WTC11 (cell line): ENCODE measurements at regions not wholly inside any gene's neighbourhood (a gene's known extent, or its start where the extent isn't known, plus 50 kb on each side); places are given as distances from the start of the nearest gene placed in this dataset.

Experiments
- ATAC-seq: fragments of 200-7000 bp; cut with Tn5 transposase; 2 replicates; pipeline ENCODE4 v1.10.0; 2021; ENCODE audit warnings: mild to moderate bottlenecking, moderate library complexity
- CTCF ChIA-PET: fragments of 300-600 bp; sonication (Branson Sonifier 250); formaldehyde crosslinking; loops from one replicate; lab custom pipeline; 2021; ENCODE audit warnings: antibody characterized with exemption; lab: Charles Lee
- POLR2A ChIA-PET: fragments of 350-600 bp; sonication (Branson Sonifier 250); formaldehyde crosslinking; loops from one replicate; lab custom pipeline; 2021; ENCODE audit warnings: antibody characterized with exemption; lab: Charles Lee
- DNase-seq: peaks from one replicate; pipeline ENCODE4 v3.0.0; 2021; ENCODE audit warnings: low spot score
- H3K27ac Mint-ChIP-seq: 2 replicates; pipeline ENCODE4 v1.8.0; 2021; ENCODE audit warnings: mixed read lengths
- H3K27me3 Mint-ChIP-seq: 2 replicates; pipeline ENCODE4 v1.8.0; 2021; ENCODE audit warnings: low read depth, mild to moderate bottlenecking, moderate library complexity, mixed read lengths
- H3K36me3 Mint-ChIP-seq: 2 replicates; pipeline ENCODE4 v1.8.0; 2021; ENCODE audit warnings: mixed read lengths
- H3K4me1 Mint-ChIP-seq: 2 replicates; pipeline ENCODE4 v1.8.0; 2022; ENCODE audit warnings: mixed read lengths
- H3K4me3 Mint-ChIP-seq: 2 replicates; pipeline ENCODE4 v1.8.0; 2021; ENCODE audit warnings: mild to moderate bottlenecking, moderate library complexity, mixed read lengths
- H3K9me3 Mint-ChIP-seq: 2 replicates; pipeline ENCODE4 v1.8.0; 2021; ENCODE audit warnings: mixed read lengths
- ATF1 ChIP-seq: sonication (generic); formaldehyde crosslinking; IDR thresholded peaks from 2 replicates; pipeline ENCODE4 v1.8.1; 2023; ENCODE audit warnings: mild to moderate bottlenecking, moderate library complexity, missing genetic modification reagents
- ATF3 ChIP-seq: sonication (generic); formaldehyde crosslinking; conservative IDR thresholded peaks from 2 replicates; pipeline ENCODE4 v1.8.1; 2022; ENCODE audit warnings: mild to moderate bottlenecking, missing genetic modification reagents
- CBFB ChIP-seq: sonication (generic); formaldehyde crosslinking; IDR thresholded peaks from 2 replicates; pipeline ENCODE4 v1.8.1; 2022; ENCODE audit warnings: mild to moderate bottlenecking, low read depth, missing genetic modification reagents
- ELF4 ChIP-seq: sonication (generic); formaldehyde crosslinking; IDR thresholded peaks from 2 replicates; pipeline ENCODE4 v1.8.1; 2022; ENCODE audit warnings: low read depth, mild to moderate bottlenecking, moderate library complexity, missing genetic modification reagents
- ESRRA ChIP-seq: sonication (generic); formaldehyde crosslinking; IDR thresholded peaks from 2 replicates; pipeline ENCODE4 v1.8.1; 2022; ENCODE audit warnings: mild to moderate bottlenecking, missing genetic modification reagents, borderline replicate concordance
- IRF2 ChIP-seq: sonication (generic); formaldehyde crosslinking; IDR thresholded peaks from 2 replicates; pipeline ENCODE4 v1.8.0; 2022; ENCODE audit warnings: low read depth, missing genetic modification reagents, borderline replicate concordance
- JUN ChIP-seq: sonication (generic); formaldehyde crosslinking; IDR thresholded peaks from 2 replicates; pipeline ENCODE4 v1.8.0; 2023; ENCODE audit warnings: mild to moderate bottlenecking, missing genetic modification reagents
- NR2C2 ChIP-seq: sonication (generic); formaldehyde crosslinking; IDR thresholded peaks from 2 replicates; pipeline ENCODE4 v1.8.0; 2022; ENCODE audit warnings: mild to moderate bottlenecking, missing genetic modification reagents
- RORB ChIP-seq: fragments of 250-450 bp; sonication (Bioruptor Pico); IDR thresholded peaks from 2 replicates; pipeline ENCODE4 v1.9.0; 2021; ENCODE audit warnings: mild to moderate bottlenecking
- SMAD4 ChIP-seq: sonication (generic); formaldehyde crosslinking; IDR thresholded peaks from 2 replicates; pipeline ENCODE4 v1.8.0; 2022; ENCODE audit warnings: mild to moderate bottlenecking, missing genetic modification reagents
- SOX15 ChIP-seq: fragments of 250-450 bp; sonication (Bioruptor Pico); IDR thresholded peaks from 2 replicates; pipeline ENCODE4 v1.9.0; 2021; ENCODE audit warnings: mild to moderate bottlenecking
- TCF7 ChIP-seq: sonication (generic); formaldehyde crosslinking; IDR thresholded peaks from 2 replicates; pipeline ENCODE4 v1.8.0; 2022; ENCODE audit warnings: mild to moderate bottlenecking, low read depth, missing genetic modification reagents, moderate library complexity
- TEAD1 ChIP-seq: sonication (generic); formaldehyde crosslinking; IDR thresholded peaks from 2 replicates; pipeline ENCODE4 v1.8.0; 2022; ENCODE audit warnings: mild to moderate bottlenecking, missing genetic modification reagents
- TP53 ChIP-seq: sonication (generic); formaldehyde crosslinking; IDR thresholded peaks from 2 replicates; pipeline ENCODE4 v1.8.1; 2023; ENCODE audit warnings: mild to moderate bottlenecking, missing genetic modification reagents
- ZNF138 ChIP-seq: sonication (generic); formaldehyde crosslinking; conservative IDR thresholded peaks from 2 replicates; pipeline ENCODE4 v1.8.1; 2022; ENCODE audit warnings: mild to moderate bottlenecking, moderate library complexity, missing genetic modification reagents
- ZNF219 ChIP-seq: sonication (generic); formaldehyde crosslinking; IDR thresholded peaks from 2 replicates; pipeline ENCODE4 v1.8.0; 2023; ENCODE audit warnings: missing genetic modification reagents, mild to moderate bottlenecking, borderline replicate concordance
- ZNF416 ChIP-seq: fragments of 250-450 bp; sonication (Bioruptor Pico); IDR thresholded peaks from 2 replicates; pipeline ENCODE4 v1.9.0; 2021; ENCODE audit warnings: mild to moderate bottlenecking, inconsistent platforms
- ZNF532 ChIP-seq: fragments of 250-450 bp; sonication (Bioruptor Pico); IDR thresholded peaks from 2 replicates; pipeline ENCODE4 v1.9.0; 2021; ENCODE audit warnings: mild to moderate bottlenecking, borderline replicate concordance
- ZNF671 ChIP-seq: fragments of 250-450 bp; sonication (Bioruptor Pico); IDR thresholded peaks from 2 replicates; pipeline ENCODE4 v1.8.0; 2021; ENCODE audit warnings: mild to moderate bottlenecking
- TF ChIP-seq, protein P1 (sequence below): fragments of 250-450 bp; sonication (Bioruptor Pico); IDR thresholded peaks from 2 replicates; pipeline ENCODE4 v2.1.2; 2022; ENCODE audit warnings: mild to moderate bottlenecking, moderate library complexity
- TF ChIP-seq, protein P2 (sequence below): sonication (generic); formaldehyde crosslinking; IDR thresholded peaks from 2 replicates; pipeline ENCODE4 v1.8.1; 2023; ENCODE audit warnings: mild to moderate bottlenecking, missing genetic modification reagents

GRCh38 chr14:36241183-36241582 lies 64.7 kb upstream of the PTCSC3 start:
- no peak for ATAC-seq
- H3K27ac Mint-ChIP-seq: no peak overlapping the region
- no peak for TF ChIP-seq TCF7 (CRISPR knock-in tag)
- no peak for TF ChIP-seq ZNF416 (CRISPR knock-in tag)
- TF ChIP-seq, protein P1, sequence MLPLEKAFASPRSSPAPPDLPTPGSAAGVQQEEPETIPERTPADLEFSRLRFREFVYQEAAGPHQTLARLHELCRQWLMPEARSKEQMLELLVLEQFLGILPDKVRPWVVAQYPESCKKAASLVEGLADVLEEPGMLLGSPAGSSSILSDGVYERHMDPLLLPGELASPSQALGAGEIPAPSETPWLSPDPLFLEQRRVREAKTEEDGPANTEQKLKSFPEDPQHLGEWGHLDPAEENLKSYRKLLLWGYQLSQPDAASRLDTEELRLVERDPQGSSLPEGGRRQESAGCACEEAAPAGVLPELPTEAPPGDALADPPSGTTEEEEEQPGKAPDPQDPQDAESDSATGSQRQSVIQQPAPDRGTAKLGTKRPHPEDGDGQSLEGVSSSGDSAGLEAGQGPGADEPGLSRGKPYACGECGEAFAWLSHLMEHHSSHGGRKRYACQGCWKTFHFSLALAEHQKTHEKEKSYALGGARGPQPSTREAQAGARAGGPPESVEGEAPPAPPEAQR (CRISPR knock-in tag): no peak
- TF ChIP-seq ZNF219 (CRISPR knock-in tag): no peak
- no peak for TF ChIP-seq ATF3 (CRISPR knock-in tag)
- TF ChIP-seq CBFB (CRISPR knock-in tag): no peak
- TF ChIP-seq IRF2 (CRISPR knock-in tag): no peak
- no peak for TF ChIP-seq ESRRA (CRISPR knock-in tag)
- TF ChIP-seq SOX15 (CRISPR knock-in tag): no peak
- no peak for TF ChIP-seq NR2C2 (CRISPR knock-in tag)
- no peak for TF ChIP-seq TP53 (CRISPR knock-in tag)
- TF ChIP-seq, all 79 proteins: peak for 0
- Mint-ChIP-seq H3K27me3 (peaks cover 12% of the 10 kb centered on the region), H3K9me3 (no peaks in the 10 kb centered on the region), H3K36me3 (no peaks in the 10 kb centered on the region), H3K4me1 (peaks cover 49% of the 10 kb centered on the region), H3K4me3 (no peak overlapping the region)
- no peak for DNase-seq
- ChIA-PET CTCF (interaction anchor here (0.9 to 2.0 kb wide), 7 partner anchors 13 to 312 kb away, joined by 3 to 6 read pairs (median 3); no protein-coding TSS in a partner anchor), POLR2A (interaction anchor here (0.6 kb wide), 1 partner anchor 1661 kb away, joined by 3 read pairs; no protein-coding TSS in a partner anchor)

GRCh38 chr14:36238666-36239363 lies 62.3 kb upstream of the PTCSC3 start:
- no peak overlapping the region for H3K4me3 Mint-ChIP-seq
- ATAC-seq: no peak
- no peak for DNase-seq
- TF ChIP-seq RORB (CRISPR knock-in tag): no peak
- no peak for TF ChIP-seq JUN (CRISPR knock-in tag)
- TF ChIP-seq, all 79 proteins: peak for 0
- Mint-ChIP-seq H3K36me3 (no peaks in the 10 kb centered on the region), H3K9me3 (no peaks in the 10 kb centered on the region), H3K27me3 (peaks cover 10% of the 10 kb centered on the region), H3K27ac (no peak overlapping the region), H3K4me1 (peaks cover 42% of the 10 kb centered on the region)
- ChIA-PET POLR2A (no interaction called here), CTCF (no interaction called here)

GRCh38 chr14:36233217-36233616 lies 56.7 kb upstream of the PTCSC3 start:
- Mint-ChIP-seq H3K27me3 (peaks cover 2% of the 10 kb centered on the region; the same call in 1 of the 2 replicates), H3K36me3 (no peaks in the 10 kb centered on the region), H3K4me3 (no peak overlapping the region), H3K27ac (no peak overlapping the region), H3K4me1 (peaks cover 16% of the 10 kb centered on the region), H3K9me3 (no peaks in the 10 kb centered on the region)
- CTCF ChIA-PET: interaction anchor here (0.8 to 1.4 kb wide), 2 partner anchors 11 to 163 kb away, joined by 4 read pairs; no protein-coding TSS in a partner anchor
- no peak for TF ChIP-seq ZNF138 (CRISPR knock-in tag)
- no peak for TF ChIP-seq SMAD4 (CRISPR knock-in tag)
- no peak for TF ChIP-seq ATF1
- DNase-seq: no peak
- no peak for ATAC-seq
- POLR2A ChIA-PET: no interaction called here

DNA sequence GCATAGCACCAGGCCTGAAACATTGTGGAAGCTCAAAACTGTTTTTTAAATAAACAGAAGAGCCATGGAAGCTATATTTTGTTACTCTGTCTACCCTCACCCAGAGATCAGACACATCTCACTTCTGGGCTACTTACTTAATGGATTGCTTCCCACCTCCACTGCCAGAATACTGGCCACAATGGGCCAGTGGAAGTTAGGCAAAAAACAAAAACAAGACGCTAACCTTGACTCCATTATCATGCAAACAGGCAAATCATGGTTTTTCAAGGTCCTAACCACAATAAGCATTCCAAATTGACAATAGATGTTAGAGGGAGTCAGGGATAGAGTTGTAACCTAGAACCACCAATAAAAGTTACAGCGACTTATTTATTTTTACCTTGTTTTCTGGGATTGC lies 52.7 kb upstream of the PTCSC3 start:
- H3K9me3 Mint-ChIP-seq: no peaks in the 10 kb centered on the region
- ATAC-seq: peak; percentile 61
- no peaks in the 10 kb centered on the region for H3K36me3 Mint-ChIP-seq
- no peaks in the 10 kb centered on the region for H3K27me3 Mint-ChIP-seq
- no peak overlapping the region for H3K4me3 Mint-ChIP-seq
- DNase-seq: no peak
- peaks cover 16% of the 10 kb centered on the region for H3K4me1 Mint-ChIP-seq
- TF ChIP-seq ZNF532 (CRISPR knock-in tag) (no peak), TEAD1 (CRISPR knock-in tag) (no peak), ELF4 (CRISPR knock-in tag) (no peak), ZNF671 (CRISPR knock-in tag) (no peak)
- TF ChIP-seq, protein P2, sequence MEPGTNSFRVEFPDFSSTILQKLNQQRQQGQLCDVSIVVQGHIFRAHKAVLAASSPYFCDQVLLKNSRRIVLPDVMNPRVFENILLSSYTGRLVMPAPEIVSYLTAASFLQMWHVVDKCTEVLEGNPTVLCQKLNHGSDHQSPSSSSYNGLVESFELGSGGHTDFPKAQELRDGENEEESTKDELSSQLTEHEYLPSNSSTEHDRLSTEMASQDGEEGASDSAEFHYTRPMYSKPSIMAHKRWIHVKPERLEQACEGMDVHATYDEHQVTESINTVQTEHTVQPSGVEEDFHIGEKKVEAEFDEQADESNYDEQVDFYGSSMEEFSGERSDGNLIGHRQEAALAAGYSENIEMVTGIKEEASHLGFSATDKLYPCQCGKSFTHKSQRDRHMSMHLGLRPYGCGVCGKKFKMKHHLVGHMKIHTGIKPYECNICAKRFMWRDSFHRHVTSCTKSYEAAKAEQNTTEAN (CRISPR knock-in tag): no peak
- peak overlapping the region; percentile 18; the same call in 1 of the 2 replicates for H3K27ac Mint-ChIP-seq
- ChIA-PET POLR2A (no interaction called here), CTCF (interaction anchor here (1.4 kb wide), 1 partner anchor 160 kb away, joined by 5 read pairs; no protein-coding TSS in a partner anchor)
